Endothelial cell of hepatic sinusoid (primary cell): ENCODE measurements at regions not wholly inside any gene's neighbourhood (a gene's known extent, or its start where the extent isn't known, plus 50 kb on each side); places are given as distances from the start of the nearest gene placed in this dataset.
"Not testable (repeated sequence)": the region's sequence is repeated elsewhere in the genome, so short reads cannot be mapped to it uniquely, and the experiment has no call there.

Experiments used
- in situ Hi-C: cut with HindIII; loops from 2 replicates; pipeline ENCODE4 v1.10.0; 2017; ENCODE audit warnings: low sequenced_read_pairs

DNA sequence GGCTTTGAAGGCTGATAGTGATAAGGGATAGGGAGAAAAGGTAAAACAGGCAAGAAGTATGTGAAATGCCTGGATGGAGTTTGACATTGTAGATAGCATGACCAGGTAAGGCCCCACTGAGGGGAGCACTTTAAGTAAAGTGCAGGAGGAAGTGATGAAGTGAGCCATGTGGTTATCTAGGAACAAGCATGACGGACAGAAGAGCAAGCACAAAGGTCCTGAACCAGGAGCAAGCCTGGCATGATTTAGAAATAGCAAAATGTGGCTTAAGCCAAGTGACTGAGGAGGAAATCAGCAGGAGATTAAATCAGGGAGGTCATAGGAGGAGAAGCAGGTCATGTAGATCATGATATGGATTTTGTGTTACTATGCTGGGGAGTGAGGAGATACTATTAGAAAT lies 129.2 kb downstream of the GLUL start:
- in situ Hi-C loops: no loop called here

DNA sequence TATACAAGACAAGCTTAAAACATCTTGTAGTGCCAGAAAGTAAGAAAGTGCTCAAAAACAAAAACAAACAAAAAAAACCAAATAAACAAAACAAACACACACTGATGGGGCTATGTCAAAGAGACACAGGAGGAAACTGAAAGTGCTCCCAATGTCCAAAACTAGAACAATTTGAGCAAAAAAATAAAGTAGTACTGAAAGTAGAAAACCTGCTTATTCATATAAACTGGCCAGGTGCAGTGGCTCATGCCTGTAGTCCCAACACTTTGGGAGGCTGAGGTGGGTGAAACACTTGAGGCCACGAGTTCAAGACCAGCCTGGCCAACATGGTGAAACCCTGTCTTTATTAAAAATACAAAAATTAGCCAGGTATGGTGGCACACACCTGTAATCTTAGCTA lies 129.9 kb downstream of the GLUL start:
- in situ Hi-C loops: no loop called here

DNA sequence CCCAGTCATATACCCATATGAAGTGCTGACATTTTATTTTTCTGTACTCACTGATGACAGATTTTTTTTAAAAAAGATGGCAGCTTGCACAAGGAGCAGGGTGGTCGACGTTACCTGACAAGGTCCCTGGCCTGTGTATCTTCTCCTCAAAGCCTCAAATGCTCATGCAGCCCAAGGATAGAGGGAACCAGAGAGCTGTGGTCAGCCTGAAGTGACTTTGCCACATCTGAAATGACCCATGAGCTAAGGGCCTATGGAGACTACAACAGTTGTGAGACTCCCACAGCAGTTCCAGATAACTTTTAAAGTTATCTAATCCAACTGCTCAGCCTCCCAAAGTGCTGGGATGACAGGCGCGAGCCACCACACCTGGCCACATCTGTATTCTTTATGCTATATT lies 131.1 kb downstream of the GLUL start:
- in situ Hi-C loops: no loop called here

DNA sequence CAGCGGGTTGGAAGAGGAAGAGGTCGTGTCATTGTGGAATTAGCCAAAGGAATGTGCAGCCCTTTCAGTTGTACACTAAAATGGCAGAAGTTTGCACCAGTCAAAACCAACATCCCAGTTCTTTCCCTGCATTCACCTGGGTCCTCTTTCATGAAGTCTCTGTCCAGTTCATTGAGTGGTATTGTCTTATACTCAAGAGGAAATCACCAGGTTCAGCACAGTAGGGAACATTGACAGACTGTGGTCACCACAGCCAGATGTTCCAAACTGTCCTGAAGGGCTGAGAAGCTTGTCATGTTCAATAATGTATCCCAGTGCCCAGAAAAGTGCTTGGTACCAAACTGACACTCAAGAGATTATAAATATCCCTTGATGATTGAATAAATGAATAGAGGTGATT lies 131.6 kb downstream of the GLUL start:
- in situ Hi-C loops: no loop called here

DNA sequence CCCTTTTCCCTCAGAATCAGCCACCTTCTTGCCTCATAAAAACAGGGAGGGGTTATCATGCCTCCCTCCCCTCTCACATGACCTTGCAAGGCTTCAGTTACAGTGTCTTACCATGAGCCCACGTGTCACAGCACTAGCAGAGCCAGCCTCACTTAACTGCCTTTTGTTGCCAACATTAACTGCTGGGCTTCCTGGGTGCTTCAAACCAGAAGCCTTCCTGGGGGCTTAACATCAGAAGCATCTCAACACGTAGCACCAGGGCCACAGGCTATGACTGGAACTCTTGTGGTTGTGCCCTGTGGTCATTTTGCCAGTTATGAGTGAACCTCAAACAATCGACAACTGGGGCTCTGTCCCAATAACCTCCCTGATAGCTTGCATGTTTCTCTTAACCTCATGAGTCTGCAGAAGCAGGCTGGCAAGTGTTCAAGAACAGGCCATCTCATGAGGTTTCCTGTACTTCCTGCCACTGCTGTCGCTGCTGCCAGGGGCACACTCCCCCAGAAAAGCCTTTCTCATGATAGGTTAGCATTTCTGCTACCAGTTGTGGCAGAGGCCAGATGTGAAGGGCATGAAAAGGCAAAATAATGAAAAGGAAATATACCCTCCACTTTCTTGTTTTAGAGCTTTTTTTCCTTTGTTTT lies 132.2 kb downstream of the GLUL start:
- in situ Hi-C loops: no loop called here

DNA sequence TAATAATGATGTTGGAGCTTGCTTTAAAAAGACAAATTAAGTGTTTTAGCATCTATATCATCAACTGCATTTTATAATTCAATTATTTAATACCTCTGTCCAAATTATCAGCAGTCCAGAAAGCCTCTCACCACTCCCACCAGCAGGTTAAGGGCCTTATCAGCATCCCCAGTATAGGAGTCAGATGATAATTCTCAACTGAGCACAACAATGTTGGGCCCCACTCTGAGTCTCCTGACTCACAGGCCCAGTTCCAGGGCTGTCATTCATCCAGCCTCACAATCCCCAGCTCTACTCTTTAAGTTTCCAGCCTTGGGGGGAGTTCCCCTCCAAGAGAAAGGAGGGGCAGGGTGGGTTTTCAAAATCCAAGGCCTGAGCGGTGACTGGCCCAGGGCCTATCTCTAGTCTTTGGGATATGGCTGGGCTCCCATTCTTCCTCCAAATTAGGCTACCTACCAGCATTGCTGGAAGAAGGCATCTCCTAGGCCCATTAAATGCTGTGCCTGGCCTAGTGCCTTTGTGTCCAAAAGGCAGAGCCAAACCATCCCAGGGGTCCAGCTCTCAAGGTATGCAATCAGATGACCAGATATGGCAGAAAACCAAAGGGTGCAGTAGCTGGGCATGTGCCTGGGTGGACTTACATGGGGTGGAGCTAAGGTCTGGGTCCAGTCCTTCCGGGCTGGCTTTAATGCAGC lies 134.1 kb downstream of the GLUL start:
- in situ Hi-C loops: no loop called here

DNA sequence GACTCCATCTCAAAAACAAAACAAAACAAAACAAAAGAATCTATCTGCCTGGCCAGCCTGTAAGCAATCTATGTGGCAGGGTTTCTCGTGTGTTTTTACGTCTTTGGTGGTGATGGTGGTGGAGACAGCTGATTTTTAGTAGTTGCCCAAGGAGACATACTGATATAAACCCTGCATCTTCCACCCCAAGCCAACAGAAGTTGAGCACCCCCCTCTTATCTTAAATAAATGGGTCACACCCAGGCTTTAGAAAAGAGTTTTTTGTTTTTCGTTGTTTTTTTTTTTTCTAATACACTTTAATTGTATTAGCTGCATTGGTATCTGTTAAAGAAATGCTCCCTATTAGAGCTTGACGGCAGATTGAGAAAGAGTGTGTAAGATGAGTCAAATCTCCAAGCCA lies 134.7 kb downstream of the GLUL start:
- in situ Hi-C loops: no loop called here

DNA sequence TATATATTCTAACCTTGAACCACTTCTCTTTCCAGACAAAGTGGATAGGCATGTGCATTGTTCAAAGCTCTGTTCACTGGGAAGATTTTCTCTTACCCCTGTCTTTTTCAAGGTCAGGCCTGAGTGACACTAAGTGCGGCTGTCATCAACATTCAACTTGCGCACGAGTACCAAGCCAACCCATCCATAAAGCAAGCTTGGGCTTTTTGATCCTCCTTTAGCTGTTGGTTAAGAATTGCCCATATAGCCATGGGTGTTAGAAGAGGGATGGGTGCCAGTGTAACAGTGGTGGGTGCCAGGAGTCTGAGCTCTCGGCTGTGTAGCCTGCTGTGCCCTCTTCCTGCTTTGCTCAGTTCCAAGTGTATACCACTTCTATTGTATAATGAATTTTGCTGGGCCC lies 136.1 kb downstream of the GLUL start:
- in situ Hi-C loops: no loop called here

DNA sequence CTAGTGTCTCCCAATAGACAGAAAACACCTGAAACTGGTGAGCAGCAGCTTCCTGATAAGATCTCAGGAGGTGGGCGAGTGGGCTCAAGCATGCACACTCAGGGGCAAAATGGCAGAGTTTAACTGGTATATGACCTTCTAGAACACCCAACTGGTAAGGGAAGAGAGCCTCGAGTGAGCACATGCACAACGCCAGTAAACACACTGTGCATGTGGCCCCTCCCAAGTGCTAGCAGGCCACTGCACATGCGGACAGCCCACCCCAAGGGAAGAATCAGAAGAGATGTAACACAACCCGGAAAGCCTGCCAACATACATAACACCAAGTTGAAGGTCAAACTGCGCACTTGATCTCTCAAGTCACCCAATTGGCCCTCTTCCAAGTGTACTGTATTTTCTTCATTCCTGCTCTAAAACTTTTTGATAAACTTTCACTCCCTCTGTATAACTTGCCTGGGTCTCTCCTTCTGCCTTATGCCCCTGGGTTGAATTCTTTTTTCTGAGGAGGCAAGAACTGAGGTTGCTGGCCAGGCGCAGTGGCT lies 138.2 kb downstream of the GLUL start:
- in situ Hi-C loops: no loop called here

DNA sequence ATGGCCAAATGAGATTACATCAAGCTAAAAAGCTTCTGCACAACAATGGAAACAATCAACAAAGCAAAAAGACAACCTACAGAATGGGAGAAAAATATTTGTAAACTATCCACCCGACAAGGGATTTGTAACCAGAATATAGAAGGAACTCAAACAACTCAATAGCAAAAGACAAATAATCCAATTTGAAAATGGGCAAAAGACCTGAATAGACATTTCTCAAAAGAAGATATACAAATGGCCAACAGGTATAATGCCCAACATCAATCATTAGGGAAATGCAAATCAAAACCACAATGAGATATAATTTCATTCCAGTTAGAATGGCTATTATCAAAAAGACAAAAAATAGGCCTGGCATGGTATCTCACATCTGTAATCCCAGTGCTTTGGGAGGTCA lies 140.0 kb downstream of the GLUL start:
- in situ Hi-C loops: no loop called here

DNA sequence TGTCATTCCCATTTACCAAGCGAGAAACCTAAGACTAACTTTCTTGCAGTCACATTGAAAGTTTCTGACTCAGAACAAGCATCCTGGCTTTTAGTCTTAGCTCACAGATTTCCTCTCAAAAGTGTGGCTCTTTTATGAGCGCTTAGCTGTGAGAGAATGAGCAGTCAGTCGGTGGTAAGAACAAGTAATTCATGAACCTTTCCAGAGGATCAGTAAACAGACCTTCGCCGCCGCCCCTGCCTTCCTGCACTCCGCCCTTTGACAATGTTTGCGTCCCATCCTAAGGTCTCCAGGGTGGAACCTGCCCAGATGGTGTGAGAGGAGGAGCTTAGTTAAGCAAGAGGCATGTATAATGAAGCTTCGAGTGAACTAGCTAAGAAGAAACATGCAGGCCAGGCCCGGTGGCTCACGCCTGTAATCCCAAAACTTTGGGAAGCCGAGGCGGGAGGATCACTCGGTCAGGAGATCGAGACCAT lies 142.4 kb downstream of the GLUL start:
- in situ Hi-C loops: no loop called here

DNA sequence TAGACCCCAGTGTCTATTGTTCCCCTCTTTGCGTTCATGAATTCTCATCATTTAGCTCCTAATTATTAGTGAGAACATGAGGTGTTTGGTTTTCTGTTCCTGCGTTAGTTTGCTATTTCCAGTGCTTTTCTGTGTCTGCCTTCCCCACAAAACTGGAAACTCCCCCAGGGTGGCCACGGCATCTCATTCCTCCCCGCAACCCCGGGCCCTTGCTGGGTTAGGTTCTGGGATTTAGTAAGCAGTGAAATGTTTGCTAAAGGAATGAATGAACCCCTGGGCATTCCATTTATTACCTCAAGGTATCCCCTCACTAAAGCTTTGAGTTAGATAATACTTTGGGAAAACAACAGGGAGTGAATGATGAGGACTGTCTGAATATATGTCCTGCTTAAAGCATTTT lies 142.9 kb downstream of the GLUL start:
- in situ Hi-C loops: no loop called here

DNA sequence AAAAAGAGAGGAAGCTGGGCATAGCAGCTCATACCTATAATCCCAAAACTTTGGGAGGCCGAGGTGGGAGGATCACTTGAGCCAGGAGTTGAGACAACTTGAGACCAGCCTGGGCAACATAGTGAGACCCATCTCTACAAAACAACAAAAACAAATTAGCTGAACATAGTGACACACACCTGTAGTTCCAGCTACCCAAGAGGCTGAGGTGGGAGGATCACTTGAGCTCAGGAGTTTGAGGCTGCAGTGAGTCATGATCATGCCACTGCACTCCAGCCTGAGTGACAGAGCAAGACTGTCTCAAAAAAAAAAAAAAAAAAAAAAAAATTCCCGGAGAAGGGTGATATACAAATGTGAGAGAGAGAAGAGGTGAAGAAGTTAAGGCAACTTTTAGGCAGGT lies 143.8 kb downstream of the GLUL start:
- in situ Hi-C loops: not testable (repeated sequence)

DNA sequence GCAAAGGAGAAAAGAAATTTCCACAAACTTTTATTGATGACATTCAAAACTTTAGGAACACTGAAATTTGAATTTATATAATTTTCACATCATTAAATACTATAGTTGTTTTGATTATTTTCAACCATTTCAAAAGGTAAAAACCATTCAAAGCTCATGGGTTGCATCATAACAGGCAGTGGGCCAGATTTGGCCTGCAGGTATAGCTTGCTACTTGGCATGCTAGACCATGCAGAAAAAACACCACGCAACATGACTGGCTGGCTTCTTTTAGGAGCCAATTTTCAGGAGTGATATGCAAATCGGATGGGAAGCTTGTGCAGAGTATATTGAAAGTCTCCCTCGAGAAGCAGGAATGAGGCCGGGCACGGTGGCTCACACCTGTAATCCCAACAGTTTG lies 144.8 kb downstream of the GLUL start:
- in situ Hi-C loops: no loop called here

DNA sequence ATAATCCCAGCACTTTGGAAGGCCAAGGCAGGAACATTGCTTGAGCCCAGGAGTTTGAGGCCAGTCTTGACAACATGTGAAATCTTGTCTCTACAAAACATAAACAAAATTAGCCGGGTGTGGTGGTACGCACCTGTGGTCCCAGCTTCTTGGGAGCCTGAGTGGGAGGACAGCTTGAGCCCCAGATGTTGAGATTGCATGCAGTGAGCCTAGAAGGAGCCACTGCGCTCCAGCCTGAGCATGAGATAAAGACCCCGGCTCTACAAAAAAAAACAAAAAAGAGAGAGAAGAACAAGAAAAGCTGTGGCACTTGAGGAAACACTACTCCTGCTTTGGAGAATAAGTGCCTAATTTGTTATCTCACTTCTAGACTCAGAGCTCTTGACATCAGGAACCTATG lies 146.6 kb downstream of the GLUL start:
- in situ Hi-C loops: no loop called here

DNA sequence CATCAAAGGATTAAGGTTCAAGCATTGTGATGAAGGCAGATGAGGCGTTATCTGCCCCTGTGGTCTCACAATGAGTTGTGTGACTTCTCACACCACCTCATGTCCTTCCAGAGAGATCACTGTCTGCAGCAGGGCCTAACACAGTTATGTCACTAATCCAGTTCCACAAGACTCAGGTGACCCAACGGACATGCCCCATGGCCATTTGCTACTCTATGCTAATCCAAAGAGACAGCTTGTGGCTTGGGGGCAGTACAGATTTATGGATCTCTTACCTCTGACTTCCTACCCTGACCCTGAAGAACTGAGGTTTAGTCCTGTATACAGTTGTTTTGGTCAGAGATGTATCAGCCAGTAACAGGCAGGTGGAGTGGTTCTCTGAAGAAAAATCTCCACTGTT lies 147.1 kb downstream of the GLUL start:
- in situ Hi-C loops: no loop called here

DNA sequence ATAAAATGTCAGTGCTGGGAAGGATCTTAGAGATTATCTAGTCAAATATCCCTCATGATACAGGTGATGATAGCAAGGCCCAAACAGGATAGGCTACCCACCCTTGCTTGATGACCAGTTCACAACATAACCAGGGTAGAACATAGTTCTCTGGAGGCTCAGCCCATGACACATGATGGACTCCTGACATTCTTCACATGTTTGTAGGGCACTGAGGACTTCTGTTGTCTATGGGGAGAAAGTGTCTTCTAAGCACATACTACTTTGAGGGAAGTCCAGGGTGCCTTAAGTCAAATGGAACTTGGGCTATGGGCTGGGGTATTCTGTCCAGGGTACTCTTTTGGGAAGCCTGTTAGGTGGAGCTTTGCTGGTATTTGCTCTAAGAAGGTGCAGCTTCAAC lies 148.9 kb downstream of the GLUL start:
- in situ Hi-C loops: no loop called here

DNA sequence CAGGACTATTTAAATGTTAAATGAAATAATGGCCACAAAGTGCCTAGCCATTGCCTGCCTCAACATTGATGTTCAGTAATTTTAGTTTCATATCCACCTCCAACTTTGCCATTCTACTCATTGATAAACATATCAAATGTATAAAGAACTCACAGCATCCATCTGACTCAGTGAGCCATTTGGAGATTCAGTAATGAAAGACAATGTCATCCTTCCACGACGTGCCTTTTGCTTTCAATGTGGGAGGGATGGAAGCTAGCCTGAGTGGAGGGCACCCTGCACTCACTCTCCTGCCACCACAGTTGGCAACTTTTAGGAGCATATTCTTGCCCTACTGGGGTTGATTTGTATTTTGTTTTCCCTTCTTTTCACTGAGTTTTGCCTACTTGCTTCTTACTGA lies 151.5 kb downstream of the GLUL start:
- in situ Hi-C loops: no loop called here

DNA sequence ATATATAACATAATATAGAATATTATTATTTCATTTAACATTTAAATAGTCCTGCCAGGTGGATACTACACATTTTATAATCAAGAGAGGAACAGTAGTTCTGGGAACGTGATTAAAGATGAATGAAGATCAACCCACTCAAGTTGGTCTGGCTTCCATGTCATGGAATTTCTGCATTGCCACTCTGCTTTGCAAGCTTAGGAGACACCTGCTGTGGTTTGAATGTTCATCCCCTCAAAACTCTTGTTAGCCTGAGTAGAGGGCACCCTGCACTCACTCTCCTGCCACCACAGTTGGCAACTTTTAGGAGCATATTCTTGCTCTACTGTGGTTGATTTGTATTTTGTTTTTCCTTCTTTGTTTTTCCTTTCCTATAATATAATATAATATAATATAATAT lies 153.2 kb downstream of the GLUL start:
- in situ Hi-C loops: no loop called here

DNA sequence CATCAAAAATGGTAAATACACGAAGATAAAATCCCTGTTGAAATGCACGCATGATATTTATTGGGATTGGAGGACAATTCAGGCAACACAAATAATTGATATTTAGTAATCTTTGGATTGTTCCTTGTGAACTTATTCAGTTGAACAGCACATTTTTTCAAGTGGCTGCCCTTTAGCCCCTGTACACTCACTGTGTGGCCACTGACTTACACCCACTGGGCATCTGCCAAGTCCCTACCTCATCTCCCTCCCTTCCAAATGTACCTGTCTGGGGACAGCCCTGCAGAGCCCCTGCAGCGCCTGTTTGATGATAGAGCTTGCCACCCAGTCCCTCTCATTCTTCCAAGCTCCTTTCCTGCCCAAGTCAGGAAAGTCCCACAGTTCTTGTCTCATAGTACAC lies 154.3 kb downstream of the GLUL start:
- in situ Hi-C loops: no loop called here

DNA sequence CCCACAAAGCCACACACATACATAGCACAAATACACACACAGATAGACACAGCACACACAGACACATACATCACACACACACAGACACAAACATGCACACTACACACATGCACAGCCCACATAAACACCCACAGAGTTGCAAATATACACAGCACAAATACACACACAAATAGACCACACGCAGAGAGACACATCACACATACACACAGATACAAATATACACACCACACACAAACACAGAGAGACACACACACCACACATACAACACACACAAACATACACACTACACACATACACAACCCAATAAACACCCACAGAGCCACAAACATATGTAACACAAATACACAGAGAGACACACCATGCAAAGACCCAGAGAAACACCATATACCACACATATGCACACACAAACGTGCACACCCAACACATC lies 154.9 kb downstream of the GLUL start:
- in situ Hi-C loops: no loop called here

DNA sequence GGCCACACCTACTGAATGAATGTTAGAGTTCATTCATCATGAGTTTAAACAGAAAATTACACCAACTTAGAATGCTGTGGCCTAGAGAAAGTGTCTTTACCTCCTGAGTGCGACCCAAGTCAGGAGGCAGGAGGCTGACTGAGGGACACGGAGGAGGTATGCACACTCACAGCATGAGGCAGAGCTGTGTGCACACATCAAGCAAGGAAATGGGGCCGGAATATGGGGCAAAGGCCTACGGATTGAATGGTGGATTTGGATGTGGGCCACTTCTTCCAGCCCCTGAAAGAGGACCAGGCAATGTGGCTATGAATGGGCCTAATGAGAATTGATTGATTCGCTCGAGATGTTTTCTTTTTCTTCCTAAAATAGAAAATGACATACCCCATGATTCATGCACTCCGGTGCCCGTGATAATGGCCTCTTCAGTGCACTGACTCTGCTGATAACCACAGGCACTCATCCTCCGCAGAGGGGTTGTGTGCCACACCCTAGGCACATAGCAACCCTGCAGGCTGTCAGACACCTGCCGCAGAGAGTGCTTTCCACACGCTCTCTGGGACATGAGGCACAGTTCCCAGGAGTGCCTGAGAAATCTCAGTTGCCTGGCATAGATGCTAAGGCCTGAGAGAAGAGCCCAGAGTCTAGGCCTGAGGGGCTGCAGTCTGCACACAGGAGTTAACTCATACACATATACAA lies 155.5 kb downstream of the GLUL start:
- in situ Hi-C loops: no loop called here
